ENCODE measurements at regions not wholly inside any gene's neighbourhood (a gene's known extent, or its start where the extent isn't known, plus 50 kb on each side); places are given as distances from the start of the nearest gene placed in this dataset.

DNA sequence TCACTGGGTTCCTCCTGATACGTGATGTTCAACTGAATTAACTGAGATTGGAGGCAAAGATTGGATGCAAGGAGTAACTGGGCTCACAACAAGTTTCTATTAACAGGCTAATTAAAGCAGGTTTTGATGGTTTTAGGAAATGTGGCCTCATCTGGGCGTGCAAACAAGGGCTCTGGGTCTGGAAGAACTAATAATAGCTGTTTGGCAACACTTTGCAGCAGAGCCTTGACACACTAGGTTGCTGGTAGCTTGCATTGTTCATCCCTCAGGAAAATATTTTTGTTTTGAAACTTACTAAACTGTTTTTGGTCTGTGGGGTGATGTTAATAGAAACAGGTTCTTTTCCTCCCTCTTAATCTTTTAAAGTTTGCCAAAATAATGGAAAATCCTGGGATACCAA lies 117.2 kb upstream of the CD93 start:
- H3K14ac ChIP-seq (replicated peaks; ENCODE audit: low read depth, low read length), result no peak overlapping the region
- no peak overlapping the region for H2AK5ac ChIP-seq (ENCODE audit: low read depth, low read length)
- no peak overlapping the region for H2BK120ac ChIP-seq (ENCODE audit: low read depth, low read length)
- BruUV-seq (replicated peaks), result no TSS peak
- no peak overlapping the region for H3K23ac ChIP-seq (ENCODE audit: low read depth, low read length)
- ChIA-PET POLR2A (ENCODE audit: unreplicated experiment) (no interaction called here), CTCF (no interaction called here)
- no peak overlapping the region for H3K27ac ChIP-seq (ENCODE audit: insufficient read depth, low read length)
- no peak overlapping the region for H3K4me2 ChIP-seq (ENCODE audit: low read depth, low read length)
- H3K9me3 ChIP-seq (ENCODE audit: control insufficient read depth, insufficient read depth, low read length), result no peaks in the 10 kb centered on the region
- no peaks in the 10 kb centered on the region for H3K9me1 ChIP-seq (ENCODE audit: insufficient read depth, low read length)
- H2AFZ ChIP-seq (replicated peaks; ENCODE audit: low read length, poor library complexity), result no peak overlapping the region
- no peaks in the 10 kb centered on the region for H3K79me1 ChIP-seq (ENCODE audit: low read depth in 1 of 2, low read length in 2 of 2)
- no peak overlapping the region for H3K9ac ChIP-seq (ENCODE audit: low read depth, low read length)
- peaks cover 50% of the 10 kb centered on the region for H3K27me3 ChIP-seq (ENCODE audit: control insufficient read depth, insufficient read depth, low read length)
- intact Hi-C loops (cut with micrococcal nuclease), result no loop called here
- no peak overlapping the region for H3K4ac ChIP-seq (ENCODE audit: low read depth, low read length)
- no CpG with 5 or more reads among the region's 2 CpGs for WGBS, 2 experiments (ENCODE audit: extremely low coverage in 2 of 2, insufficient read length in 1 of 2)
- TF ChIP-seq, protein P1, sequence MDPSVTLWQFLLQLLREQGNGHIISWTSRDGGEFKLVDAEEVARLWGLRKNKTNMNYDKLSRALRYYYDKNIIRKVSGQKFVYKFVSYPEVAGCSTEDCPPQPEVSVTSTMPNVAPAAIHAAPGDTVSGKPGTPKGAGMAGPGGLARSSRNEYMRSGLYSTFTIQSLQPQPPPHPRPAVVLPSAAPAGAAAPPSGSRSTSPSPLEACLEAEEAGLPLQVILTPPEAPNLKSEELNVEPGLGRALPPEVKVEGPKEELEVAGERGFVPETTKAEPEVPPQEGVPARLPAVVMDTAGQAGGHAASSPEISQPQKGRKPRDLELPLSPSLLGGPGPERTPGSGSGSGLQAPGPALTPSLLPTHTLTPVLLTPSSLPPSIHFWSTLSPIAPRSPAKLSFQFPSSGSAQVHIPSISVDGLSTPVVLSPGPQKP (IDR thresholded peaks at IDR 0.05; ENCODE audit: borderline replicate concordance, low read depth, low read length), result no peak
- no peak for TF ChIP-seq MAZ (IDR thresholded peaks at IDR 0.05; ENCODE audit: borderline replicate concordance, low read depth, low read length)
- TF ChIP-seq FOS (IDR thresholded peaks at IDR 0.05; ENCODE audit: low read depth, low read length), result no peak
- TF ChIP-seq NFE2L2 (IDR thresholded peaks at IDR 0.05; ENCODE audit: low read depth, low read length), result no peak
- TF ChIP-seq MXI1 (IDR thresholded peaks at IDR 0.05; ENCODE audit: borderline replicate concordance, low read depth, low read length), result no peak
- no peak for TF ChIP-seq RFX5 (IDR thresholded peaks at IDR 0.05; ENCODE audit: low read depth, low read length)
- no peak for TF ChIP-seq RAD21 (IDR thresholded peaks at IDR 0.05; ENCODE audit: low read length)
- TF ChIP-seq, protein P2, sequence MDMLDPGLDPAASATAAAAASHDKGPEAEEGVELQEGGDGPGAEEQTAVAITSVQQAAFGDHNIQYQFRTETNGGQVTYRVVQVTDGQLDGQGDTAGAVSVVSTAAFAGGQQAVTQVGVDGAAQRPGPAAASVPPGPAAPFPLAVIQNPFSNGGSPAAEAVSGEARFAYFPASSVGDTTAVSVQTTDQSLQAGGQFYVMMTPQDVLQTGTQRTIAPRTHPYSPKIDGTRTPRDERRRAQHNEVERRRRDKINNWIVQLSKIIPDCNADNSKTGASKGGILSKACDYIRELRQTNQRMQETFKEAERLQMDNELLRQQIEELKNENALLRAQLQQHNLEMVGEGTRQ (IDR thresholded peaks at IDR 0.05; ENCODE audit: low read depth, low read length), result no peak
- TF ChIP-seq MAFK (IDR thresholded peaks at IDR 0.05; ENCODE audit: low read depth, low read length), result no peak
- no peak overlapping the region for H2BK20ac ChIP-seq (ENCODE audit: low read depth, low read length)
- dilution Hi-C loops (cut with HindIII; ENCODE audit: low sequenced_read_pairs, unreplicated experiment), result no loop called here
- H2BK15ac ChIP-seq (ENCODE audit: low read depth, low read length), result no peak overlapping the region
- H4K5ac ChIP-seq (ENCODE audit: low read depth, low read length), result no peak overlapping the region
- no peaks in the 10 kb centered on the region for H3K36me3 ChIP-seq (ENCODE audit: control insufficient read depth, insufficient read depth, low read length)
- no peaks in the 10 kb centered on the region for H4K20me1 ChIP-seq (ENCODE audit: insufficient read depth, low read length)
- in situ Hi-C loops (cut with MboI; ENCODE audit: low sequenced_read_pairs), result no loop called here
- ATAC-seq (ENCODE audit: low read depth) (no peak), DNase-seq (no peak)
- H3K18ac ChIP-seq (ENCODE audit: low read depth, low read length), result no peak overlapping the region
- no peak overlapping the region for H4K91ac ChIP-seq (ENCODE audit: insufficient read depth, low read depth, low read length)
- no peak overlapping the region for H2AK9ac ChIP-seq (replicated peaks; ENCODE audit: low read depth, low read length, poor library complexity)
- H2BK5ac ChIP-seq (ENCODE audit: low read depth, low read length, poor library complexity, severe bottlenecking), result no peak overlapping the region
- no peaks in the 10 kb centered on the region for H3K4me1 ChIP-seq (ENCODE audit: control insufficient read depth, insufficient read depth, low read length)
- H3K56ac ChIP-seq (ENCODE audit: extremely low read depth, insufficient read depth, low read length), result no peak overlapping the region
- H3K4me3 ChIP-seq (ENCODE audit: insufficient read depth, low read depth, low read length), result no peak overlapping the region
- H4K8ac ChIP-seq (ENCODE audit: low read depth in 2 of 2, low read length in 2 of 2), result no peak overlapping the region
